Activated naive CD4-positive, alpha-beta T cell treated with anti-CD3 and anti-CD28 coated beads, Interleukin-2, amount 50 U/mL, for 24 hours (primary cell): ENCODE measurements at regions not wholly inside any gene's neighbourhood (a gene's known extent, or its start where the extent isn't known, plus 50 kb on each side); places are given as distances from the start of the nearest gene placed in this dataset.

Experiments used
- H3K27ac Mint-ChIP-seq: one replicate; pipeline ENCODE4 v1.8.0; 2021; ENCODE audit warnings: mild to moderate bottlenecking, mixed read lengths
- H3K27me3 Mint-ChIP-seq: one replicate; pipeline ENCODE4 v1.8.0; 2021; ENCODE audit warnings: mixed read lengths
- H3K36me3 Mint-ChIP-seq: one replicate; pipeline ENCODE4 v1.8.0; 2021; ENCODE audit warnings: mixed read lengths
- H3K4me1 Mint-ChIP-seq: one replicate; pipeline ENCODE4 v1.8.0; 2021; ENCODE audit warnings: mixed read lengths
- H3K4me3 Mint-ChIP-seq: one replicate; pipeline ENCODE4 v1.8.0; 2021; ENCODE audit warnings: mild to moderate bottlenecking, mixed read lengths
- H3K9me3 Mint-ChIP-seq: one replicate; pipeline ENCODE4 v1.8.0; 2021; ENCODE audit warnings: mixed read lengths

DNA sequence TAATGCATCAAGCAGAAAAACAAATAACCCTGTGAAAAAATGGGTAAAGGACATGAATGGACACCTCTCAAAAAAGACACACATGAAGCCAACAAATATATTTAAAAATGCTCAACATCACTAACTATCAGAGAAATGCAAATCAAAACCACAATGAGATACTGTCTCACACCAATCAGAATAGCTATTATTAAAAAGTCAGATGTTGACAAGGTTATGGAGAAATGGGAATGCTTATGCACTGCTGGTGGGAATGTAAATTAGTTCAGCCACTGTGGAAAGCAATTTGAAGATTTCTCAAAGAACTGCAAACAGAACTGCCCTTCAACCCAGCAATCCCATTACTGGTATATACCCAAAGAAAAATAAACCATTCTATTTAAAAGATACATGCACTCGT, 86.6 kb upstream of the TNFSF4 start:
- Mint-ChIP-seq H3K4me3 (no peak overlapping the region), H3K27me3 (peaks cover 1% of the 10 kb centered on the region), H3K4me1 (peaks cover 30% of the 10 kb centered on the region), H3K9me3 (peaks cover 7% of the 10 kb centered on the region), H3K36me3 (peaks cover 16% of the 10 kb centered on the region), H3K27ac (no peak overlapping the region)

DNA sequence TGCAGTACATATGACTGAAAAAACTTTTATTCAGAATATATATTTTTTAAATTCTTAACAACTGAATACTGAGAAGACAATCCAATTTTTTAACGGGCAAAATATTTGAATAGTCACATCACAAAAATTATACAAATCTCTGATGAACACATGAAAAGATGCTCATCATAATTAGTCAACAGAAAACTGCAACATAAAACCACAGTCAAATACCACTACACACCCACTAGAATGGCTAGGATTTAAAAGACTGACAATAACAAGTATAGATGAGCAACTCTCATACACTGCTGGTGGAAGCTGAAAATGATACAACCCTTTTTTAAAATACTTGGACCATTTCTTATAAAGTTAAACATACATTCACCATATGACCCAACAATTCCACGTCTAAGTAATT, 87.7 kb upstream of the TNFSF4 start:
- peaks cover 7% of the 10 kb centered on the region for H3K9me3 Mint-ChIP-seq
- H3K27ac Mint-ChIP-seq, result no peak overlapping the region
- H3K4me3 Mint-ChIP-seq, result no peak overlapping the region
- peaks cover 36% of the 10 kb centered on the region for H3K4me1 Mint-ChIP-seq
- peaks cover 13% of the 10 kb centered on the region for H3K36me3 Mint-ChIP-seq
- H3K27me3 Mint-ChIP-seq, result peaks cover 1% of the 10 kb centered on the region

DNA sequence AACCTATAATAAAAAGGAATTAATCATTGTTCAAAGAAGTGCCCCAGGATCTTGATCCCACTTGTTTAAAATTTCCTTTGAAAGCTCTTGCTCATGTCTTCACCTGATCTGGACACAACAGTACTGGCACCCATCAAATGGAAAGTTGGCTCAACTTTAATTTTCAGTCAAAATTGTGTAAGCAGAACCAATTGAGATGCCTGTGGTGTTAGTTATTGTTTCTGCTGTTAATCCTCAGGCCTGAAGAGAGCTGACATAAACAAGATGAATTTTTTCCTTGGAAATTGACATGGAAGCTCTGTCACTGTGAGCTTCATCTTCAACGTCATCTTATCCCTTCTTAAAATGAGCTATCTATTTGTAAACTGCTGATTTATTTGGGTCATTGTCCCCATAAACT, 88.3 kb upstream of the TNFSF4 start:
- Mint-ChIP-seq H3K4me3 (no peak overlapping the region), H3K27me3 (peaks cover 1% of the 10 kb centered on the region), H3K36me3 (peaks cover 13% of the 10 kb centered on the region), H3K4me1 (peaks cover 36% of the 10 kb centered on the region), H3K9me3 (peaks cover 7% of the 10 kb centered on the region), H3K27ac (no peak overlapping the region)

DNA sequence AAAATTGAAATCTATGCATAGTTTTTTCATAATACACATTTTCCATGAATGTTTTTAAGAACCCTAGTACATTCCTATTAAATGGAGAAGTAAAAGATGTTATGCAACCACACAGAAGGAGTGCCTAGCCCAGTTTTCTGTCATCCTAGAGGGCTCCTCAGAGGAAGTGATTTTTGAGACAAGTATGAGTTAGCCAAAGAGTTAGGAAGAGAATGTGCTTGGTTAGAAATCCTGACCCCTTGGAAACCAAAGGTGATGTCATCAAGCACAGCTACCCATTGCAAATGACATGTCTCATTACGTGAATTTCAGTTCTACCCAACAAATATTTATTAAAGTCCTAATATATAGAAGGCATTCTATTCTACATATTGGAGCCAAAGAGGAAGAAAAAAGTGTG, 88.9 kb upstream of the TNFSF4 start:
- Mint-ChIP-seq H3K27ac (no peak overlapping the region), H3K4me3 (no peak overlapping the region), H3K27me3 (peaks cover 1% of the 10 kb centered on the region), H3K36me3 (peaks cover 13% of the 10 kb centered on the region), H3K4me1 (peaks cover 36% of the 10 kb centered on the region), H3K9me3 (peaks cover 7% of the 10 kb centered on the region)

DNA sequence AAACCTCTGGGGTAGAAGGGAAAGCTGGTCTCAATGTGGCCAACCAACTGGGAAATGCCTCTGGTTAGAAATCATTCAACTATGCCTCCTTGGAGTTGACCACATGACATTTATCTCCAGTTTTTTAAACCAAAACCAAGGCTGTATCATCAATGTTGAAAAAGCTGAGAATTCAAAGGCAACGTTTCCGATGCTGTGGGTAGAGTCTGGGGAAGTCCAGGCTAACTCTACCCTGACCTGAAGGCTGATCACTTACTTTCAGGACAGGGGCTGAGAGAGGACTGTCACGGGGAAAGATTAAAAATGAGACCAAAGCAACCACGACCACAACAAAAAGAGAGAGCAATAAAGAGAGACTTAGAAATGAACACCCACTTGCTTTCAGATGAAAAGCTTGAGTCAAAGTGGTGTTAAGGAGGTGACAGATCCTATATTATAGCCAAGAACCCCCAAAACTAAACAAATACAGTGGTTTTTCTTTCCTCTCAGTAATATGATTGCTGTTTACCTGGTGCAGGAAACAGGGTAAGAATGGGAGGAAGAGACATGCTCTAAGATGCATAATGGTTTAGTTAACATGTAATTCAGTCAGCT, 90.8 kb upstream of the TNFSF4 start:
- H3K27me3 Mint-ChIP-seq, result no peaks in the 10 kb centered on the region

DNA sequence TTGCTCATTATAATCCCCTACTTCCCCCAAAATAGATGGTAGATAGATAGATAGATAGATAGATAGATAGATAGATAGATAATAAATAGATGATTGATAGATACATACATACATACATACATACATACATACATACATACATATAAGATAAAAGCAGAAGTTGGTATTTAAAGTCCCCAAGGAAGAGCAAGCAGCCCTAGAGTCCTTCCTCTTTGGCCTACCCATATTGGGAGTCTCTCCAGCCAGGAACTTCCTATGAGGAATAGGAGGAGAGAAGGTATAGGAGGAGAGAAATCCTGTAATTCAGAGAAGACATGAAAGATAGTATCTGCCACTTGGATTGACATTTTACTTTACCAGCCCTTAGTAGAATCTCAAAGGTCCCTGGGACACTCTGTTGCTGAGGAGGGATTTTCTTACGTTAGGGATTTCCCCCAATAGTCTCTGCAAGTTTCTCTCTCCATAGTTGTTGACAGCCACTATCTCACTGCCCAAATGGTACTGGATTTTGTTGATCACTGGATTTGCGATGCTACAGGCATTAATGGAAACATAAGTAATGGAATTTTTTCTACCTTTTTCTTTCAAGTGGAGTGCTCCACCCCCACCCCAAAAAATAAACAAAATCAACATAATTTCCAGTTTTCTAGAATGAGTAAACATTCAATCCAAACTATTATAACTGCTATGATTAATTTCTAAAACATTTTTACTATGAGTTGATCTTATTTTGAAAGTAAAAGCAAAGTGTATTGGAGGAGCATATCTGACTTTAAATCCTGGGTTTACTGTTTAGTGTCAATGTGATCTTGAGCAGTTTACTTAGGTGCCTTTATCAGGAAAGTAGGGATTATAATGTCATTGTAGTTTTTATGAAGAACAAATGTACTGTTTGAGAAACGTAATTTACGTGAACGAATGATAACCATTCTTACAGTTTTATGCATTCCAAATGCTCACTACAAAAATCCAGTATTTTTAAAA, 93.2 kb upstream of the TNFSF4 start:
- H3K4me3 Mint-ChIP-seq, result no peak overlapping the region
- H3K27ac Mint-ChIP-seq, result no peak overlapping the region
- peaks cover 5% of the 10 kb centered on the region for H3K36me3 Mint-ChIP-seq
- H3K4me1 Mint-ChIP-seq, result peaks cover 28% of the 10 kb centered on the region
- no peaks in the 10 kb centered on the region for H3K9me3 Mint-ChIP-seq
- no peaks in the 10 kb centered on the region for H3K27me3 Mint-ChIP-seq

More for the DNA sequence above, 90.8 kb upstream of the TNFSF4 start:
- Mint-ChIP-seq H3K27ac (no peak overlapping the region), H3K4me1 (peaks cover 31% of the 10 kb centered on the region), H3K4me3 (no peak overlapping the region), H3K9me3 (no peaks in the 10 kb centered on the region), H3K36me3 (peaks cover 5% of the 10 kb centered on the region)

DNA sequence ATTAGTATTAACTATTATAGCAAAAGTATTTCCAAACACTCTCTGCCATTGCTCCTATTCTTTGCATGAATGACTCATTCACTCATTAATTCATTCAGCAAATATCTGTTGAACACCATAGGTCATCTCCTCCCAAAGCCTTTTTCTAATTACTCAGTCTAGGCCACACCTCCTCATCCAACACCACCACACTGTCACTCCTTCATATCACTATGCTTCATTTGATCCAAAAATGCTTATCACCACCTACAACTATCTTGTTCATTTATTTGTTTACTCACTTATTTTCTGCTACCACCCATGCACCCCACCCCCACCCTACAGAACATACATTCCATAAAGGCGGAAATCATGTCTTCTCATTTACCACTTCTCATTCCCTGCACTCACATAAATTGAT, 94.4 kb upstream of the TNFSF4 start:
- Mint-ChIP-seq H3K27me3 (no peaks in the 10 kb centered on the region), H3K4me1 (peaks cover 23% of the 10 kb centered on the region), H3K36me3 (peaks cover 4% of the 10 kb centered on the region)

DNA sequence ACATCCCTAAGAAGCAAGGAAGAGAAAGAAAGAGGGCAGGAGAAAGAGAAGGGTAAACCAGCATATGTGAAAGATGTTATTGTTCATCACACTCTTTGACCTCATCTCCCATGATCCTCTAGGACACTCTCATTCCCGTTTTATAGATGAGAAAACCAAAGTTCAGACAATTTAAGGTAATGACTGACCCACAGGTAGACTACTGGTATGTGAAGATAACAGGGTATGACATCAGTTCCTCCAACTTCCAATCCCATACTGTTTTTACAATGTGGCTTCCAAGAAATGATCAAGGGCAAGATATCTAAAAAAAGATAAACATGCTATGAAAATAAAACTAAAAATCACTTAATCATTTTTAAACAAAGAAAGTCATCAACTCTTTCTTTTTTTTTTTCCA, 95.2 kb upstream of the TNFSF4 start:
- Mint-ChIP-seq H3K36me3 (peaks cover 4% of the 10 kb centered on the region), H3K4me3 (no peak overlapping the region), H3K9me3 (no peaks in the 10 kb centered on the region), H3K27me3 (no peaks in the 10 kb centered on the region), H3K4me1 (peaks cover 20% of the 10 kb centered on the region), H3K27ac (no peak overlapping the region)

More for the DNA sequence above, 94.4 kb upstream of the TNFSF4 start:
- Mint-ChIP-seq H3K27ac (no peak overlapping the region), H3K9me3 (no peaks in the 10 kb centered on the region), H3K4me3 (no peak overlapping the region)

DNA sequence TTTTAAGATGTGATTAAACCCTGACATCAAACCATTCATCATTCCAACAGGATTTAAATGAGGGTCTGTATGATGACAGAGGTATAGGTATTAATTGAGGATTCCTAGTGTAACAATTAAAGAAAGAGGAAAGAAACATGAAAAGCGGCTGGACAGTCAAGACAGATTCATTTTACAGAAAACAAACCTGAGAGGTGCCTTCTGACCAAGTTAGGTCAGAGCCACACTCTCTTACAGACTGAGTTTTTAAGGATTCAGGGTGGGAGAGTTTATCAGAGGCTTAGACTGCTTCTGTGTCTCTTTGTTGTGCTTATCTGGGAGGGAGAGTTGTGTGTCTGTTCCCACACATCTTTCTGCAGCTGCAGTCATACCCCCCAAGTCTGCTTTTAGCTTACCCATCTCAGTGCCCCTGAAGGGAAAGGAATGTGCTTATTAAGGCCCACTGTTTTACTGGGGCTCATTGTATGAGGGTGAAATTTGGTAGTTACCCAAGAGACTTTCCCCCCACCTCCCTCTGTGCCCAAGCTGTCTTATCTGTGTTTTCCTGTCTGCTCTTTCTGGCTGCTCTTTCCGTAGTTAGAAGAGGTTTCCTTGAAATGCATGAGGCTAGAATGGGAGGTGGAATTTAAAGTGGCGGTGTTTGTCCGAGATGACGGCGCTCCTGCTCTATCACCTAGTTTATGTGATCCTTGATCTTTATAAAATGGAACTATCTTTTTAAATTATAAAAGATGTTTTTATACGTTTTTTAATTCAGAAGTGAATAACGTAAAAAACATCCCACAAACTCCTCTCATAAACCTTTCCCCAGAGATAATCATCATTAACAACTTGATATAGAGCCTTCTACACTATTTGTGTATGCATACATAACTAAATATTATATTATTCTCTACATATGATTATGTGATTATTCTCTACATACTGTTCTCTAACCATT, 96.0 kb upstream of the TNFSF4 start:
- Mint-ChIP-seq H3K27ac (no peak overlapping the region), H3K27me3 (no peaks in the 10 kb centered on the region), H3K4me1 (peaks cover 12% of the 10 kb centered on the region), H3K9me3 (no peaks in the 10 kb centered on the region), H3K4me3 (no peak overlapping the region), H3K36me3 (peaks cover 6% of the 10 kb centered on the region)

DNA sequence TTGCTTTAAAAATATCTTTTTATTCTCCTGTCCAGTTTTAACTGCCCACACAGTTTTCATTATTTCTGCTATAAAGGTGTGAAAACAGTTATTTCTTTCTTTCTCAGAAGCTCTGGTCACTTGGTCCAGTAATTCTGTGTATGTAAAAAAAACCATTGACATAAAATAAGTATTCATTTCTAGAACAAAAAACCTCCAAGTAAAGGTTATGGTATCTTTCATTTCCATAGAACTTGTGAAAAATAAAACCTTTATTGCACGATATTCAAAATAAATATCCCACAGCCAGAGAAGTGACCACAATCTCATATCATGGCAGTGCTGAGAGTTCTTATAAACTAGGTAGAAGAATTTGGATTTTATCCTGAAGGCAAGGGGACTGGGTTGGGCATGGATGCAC, 96.9 kb upstream of the TNFSF4 start:
- H3K4me3 Mint-ChIP-seq, result no peak overlapping the region
- H3K36me3 Mint-ChIP-seq, result peaks cover 7% of the 10 kb centered on the region
- H3K9me3 Mint-ChIP-seq, result no peaks in the 10 kb centered on the region
- H3K27ac Mint-ChIP-seq, result no peak overlapping the region
- H3K4me1 Mint-ChIP-seq, result peaks cover 7% of the 10 kb centered on the region
- H3K27me3 Mint-ChIP-seq, result no peaks in the 10 kb centered on the region

DNA sequence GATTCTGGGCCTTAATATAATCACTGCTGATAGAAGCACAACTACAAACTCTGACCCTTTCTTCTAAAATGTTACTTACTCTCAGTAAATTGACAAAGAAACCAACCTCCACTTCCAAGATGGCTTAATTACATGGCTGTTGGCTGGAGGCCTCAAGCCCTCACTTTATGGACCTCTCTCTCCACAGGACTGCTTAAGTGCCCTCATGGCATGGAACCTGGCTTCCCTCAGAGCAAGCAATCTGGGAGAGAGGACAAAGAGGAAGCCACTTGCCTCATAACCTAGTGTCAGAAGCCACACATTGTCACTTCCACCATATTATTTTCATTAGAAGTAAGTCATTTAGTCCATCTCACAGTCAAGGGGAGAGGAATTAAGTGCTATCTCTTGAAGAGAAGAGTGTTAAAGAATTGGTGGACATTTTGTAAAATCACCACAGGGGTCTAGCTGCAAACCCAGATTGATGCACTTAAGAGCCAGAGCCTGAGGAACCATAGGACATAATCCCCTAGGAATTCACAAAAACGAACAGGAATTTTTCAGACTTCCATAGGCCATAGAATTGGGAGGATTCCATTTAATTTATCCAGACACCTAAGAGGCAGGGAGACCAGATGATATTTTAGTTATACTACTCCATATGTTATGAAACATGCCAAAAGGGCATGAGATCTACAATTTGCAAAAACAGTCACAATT, 97.5 kb upstream of the TNFSF4 start:
- H3K9me3 Mint-ChIP-seq, result no peaks in the 10 kb centered on the region
- no peaks in the 10 kb centered on the region for H3K27me3 Mint-ChIP-seq
- H3K4me1 Mint-ChIP-seq, result no peaks in the 10 kb centered on the region
- H3K27ac Mint-ChIP-seq, result no peak overlapping the region
- H3K36me3 Mint-ChIP-seq, result peaks cover 9% of the 10 kb centered on the region
- H3K4me3 Mint-ChIP-seq, result no peak overlapping the region

DNA sequence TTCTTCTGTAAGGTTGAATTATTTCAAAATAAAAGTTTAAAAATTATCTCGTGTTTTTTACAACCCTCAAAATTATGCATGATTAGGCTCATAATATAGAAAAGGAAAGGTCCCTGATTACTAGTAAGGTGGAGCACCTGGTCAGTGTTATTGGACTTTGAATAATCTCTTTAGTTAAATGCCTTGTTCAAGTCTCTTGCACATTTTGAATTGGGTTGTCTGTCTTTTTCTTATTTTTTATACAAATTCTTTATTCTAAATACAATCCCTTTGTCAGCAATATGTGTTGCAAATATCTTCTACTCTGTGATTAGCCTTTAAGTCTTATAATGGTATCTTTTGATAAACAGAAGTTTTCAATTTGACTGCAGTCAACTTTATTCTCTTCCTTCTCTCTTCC, 100.7 kb upstream of the TNFSF4 start:
- Mint-ChIP-seq H3K27me3 (no peaks in the 10 kb centered on the region), H3K36me3 (peaks cover 17% of the 10 kb centered on the region), H3K27ac (no peak overlapping the region), H3K4me3 (no peak overlapping the region), H3K4me1 (no peaks in the 10 kb centered on the region), H3K9me3 (peaks cover 12% of the 10 kb centered on the region)

DNA sequence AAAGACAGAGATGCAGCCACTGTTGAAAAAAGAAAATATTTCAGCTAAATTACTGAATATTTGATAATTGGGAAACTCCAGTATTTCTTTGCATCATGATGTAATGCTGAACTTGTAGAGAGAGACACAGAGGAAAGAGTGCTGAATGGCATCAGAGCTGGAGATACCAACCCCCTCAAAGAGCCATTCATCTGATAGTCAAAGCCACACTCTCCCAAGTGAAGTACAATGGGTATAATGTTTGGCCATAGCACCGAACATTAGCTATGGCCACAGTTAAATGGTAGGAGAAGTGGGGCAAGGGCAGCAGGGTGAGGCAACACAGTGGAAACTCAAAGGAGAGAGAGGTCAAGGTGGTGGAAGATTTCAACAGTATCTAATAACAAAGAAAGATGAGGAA, 107.5 kb upstream of the TNFSF4 start:
- Mint-ChIP-seq H3K27me3 (no peaks in the 10 kb centered on the region), H3K9me3 (peaks cover 18% of the 10 kb centered on the region), H3K27ac (no peak overlapping the region), H3K4me3 (no peak overlapping the region), H3K4me1 (peaks cover 13% of the 10 kb centered on the region), H3K36me3 (peaks cover 18% of the 10 kb centered on the region)

DNA sequence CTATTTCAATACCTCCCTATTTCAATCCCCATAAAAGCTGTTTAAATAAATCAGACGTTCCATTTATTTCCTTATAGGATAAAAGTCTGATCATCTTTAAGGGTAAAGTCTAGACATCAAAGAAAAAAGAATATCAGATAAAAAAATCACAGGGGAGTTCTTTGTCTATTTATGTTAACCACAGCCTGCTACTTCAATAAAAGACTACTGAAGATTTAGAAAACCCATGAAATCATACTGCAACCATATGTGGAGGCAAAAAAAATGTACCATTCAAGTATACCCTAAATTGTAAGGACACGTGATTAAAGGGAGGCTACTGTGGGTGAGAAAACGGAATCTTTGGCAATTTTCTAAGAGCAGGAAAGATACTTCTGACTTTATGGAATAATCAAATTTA, 108.2 kb upstream of the TNFSF4 start:
- Mint-ChIP-seq H3K36me3 (peaks cover 19% of the 10 kb centered on the region), H3K4me3 (no peak overlapping the region), H3K27ac (no peak overlapping the region), H3K4me1 (peaks cover 13% of the 10 kb centered on the region), H3K27me3 (no peaks in the 10 kb centered on the region), H3K9me3 (peaks cover 12% of the 10 kb centered on the region)

DNA sequence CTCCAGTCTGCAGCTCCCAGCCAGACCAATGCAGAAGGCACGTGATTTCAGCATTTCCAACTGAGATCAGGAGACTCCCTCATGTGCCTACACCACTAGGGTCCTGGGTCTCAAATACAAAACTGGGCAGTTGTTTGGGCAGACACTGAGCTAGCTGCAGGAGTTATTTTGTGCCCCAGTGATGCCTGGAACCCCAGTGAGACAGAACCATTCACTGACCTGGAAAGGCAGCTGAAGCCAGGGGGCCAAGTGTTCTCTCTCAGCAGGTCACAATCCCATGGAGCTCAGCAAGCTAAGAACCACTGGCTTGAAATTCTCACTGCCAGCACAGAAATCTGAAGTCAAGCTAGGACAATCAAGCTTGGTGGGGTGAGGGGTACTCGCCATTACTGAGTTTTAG, 111.7 kb upstream of the TNFSF4 start:
- peaks cover 22% of the 10 kb centered on the region for H3K36me3 Mint-ChIP-seq
- no peak overlapping the region for H3K4me3 Mint-ChIP-seq
- H3K4me1 Mint-ChIP-seq, result peaks cover 13% of the 10 kb centered on the region

More for the DNA sequence above, 111.7 kb upstream of the TNFSF4 start:
- Mint-ChIP-seq H3K27me3 (no peaks in the 10 kb centered on the region), H3K27ac (no peak overlapping the region), H3K9me3 (peaks cover 12% of the 10 kb centered on the region)
